ENCODE measurements at regions not wholly inside any gene's neighbourhood (a gene's known extent, or its start where the extent isn't known, plus 50 kb on each side); places are given as distances from the start of the nearest gene placed in this dataset.
"Not testable (repeated sequence)": the region's sequence is repeated elsewhere in the genome, so short reads cannot be mapped to it uniquely, and the experiment has no call there.

- DNase-seq = not testable (repeated sequence)
Measured at GRCh38 chr16:88148682-88149081, 197.4 kb downstream of the BANP start.

- DNase-seq = not testable (repeated sequence)
Measured at GRCh38 chr16:88149158-88149603, 197.9 kb downstream of the BANP start.

GRCh38 chr16:88149663-88150062 lies 198.4 kb downstream of the BANP start:
- DNase-seq = not testable (repeated sequence)

- not testable (repeated sequence) for DNase-seq
Measured at GRCh38 chr16:88150456-88151128, 199.4 kb downstream of the BANP start.

- not testable (repeated sequence) for DNase-seq
Measured at GRCh38 chr16:88151129-88151499, 199.9 kb downstream of the BANP start.

GRCh38 chr16:88151859-88152843 lies 200.9 kb downstream of the BANP start:
- DNase-seq = not testable (repeated sequence)

GRCh38 chr16:88152879-88153278 lies 201.6 kb downstream of the BANP start:
- not testable (repeated sequence) for DNase-seq

GRCh38 chr16:88153516-88153915 lies 202.3 kb downstream of the BANP start:
- DNase-seq = not testable (repeated sequence)

GRCh38 chr16:88154886-88155285 lies 203.7 kb downstream of the BANP start:
- not testable (repeated sequence) for DNase-seq

- not testable (repeated sequence) for DNase-seq
Measured at GRCh38 chr16:88155681-88156080, 204.4 kb downstream of the BANP start.

- DNase-seq = not testable (repeated sequence)
Measured at GRCh38 chr16:88156640-88157283, 205.5 kb downstream of the BANP start.

GRCh38 chr16:88157686-88158085 lies 206.5 kb downstream of the BANP start:
- DNase-seq = not testable (repeated sequence)

GRCh38 chr16:88158256-88159045 lies 207.2 kb downstream of the BANP start:
- DNase-seq = not testable (repeated sequence)

- DNase-seq = not testable (repeated sequence)
Measured at GRCh38 chr16:88159046-88159896, 208.0 kb downstream of the BANP start.

- DNase-seq = not testable (repeated sequence)
Measured at GRCh38 chr16:88159897-88160335, 208.7 kb downstream of the BANP start.

- not testable (repeated sequence) for DNase-seq
Measured at GRCh38 chr16:88161191-88161590, 210.0 kb downstream of the BANP start.

GRCh38 chr16:88161623-88162275 lies 210.5 kb downstream of the BANP start:
- not testable (repeated sequence) for DNase-seq

- DNase-seq = not testable (repeated sequence)
Measured at GRCh38 chr16:88162778-88163177, 211.5 kb downstream of the BANP start.

GRCh38 chr16:88164196-88165039 lies 213.2 kb downstream of the BANP start:
- DNase-seq = not testable (repeated sequence)
